Nephron progenitor cell (in vitro differentiated cells): ENCODE measurements at regions not wholly inside any gene's neighbourhood (a gene's known extent, or its start where the extent isn't known, plus 50 kb on each side); places are given as distances from the start of the nearest gene placed in this dataset.

Source experiments
- DNase-seq: peaks from one replicate; pipeline ENCODE4 v3.0.0; 2021
- H3K27ac Mint-ChIP-seq: 2 replicates; pipeline ENCODE4 v1.8.0; 2021; ENCODE audit warnings: mild to moderate bottlenecking, moderate library complexity, mixed read lengths
- H3K27me3 Mint-ChIP-seq: 2 replicates; pipeline ENCODE4 v1.8.0; 2021; ENCODE audit warnings: mild to moderate bottlenecking, low read depth, mixed read lengths; ENCODE audit not compliant: poor library complexity
- H3K36me3 Mint-ChIP-seq: 2 replicates; pipeline ENCODE4 v1.8.0; 2021; ENCODE audit warnings: low read depth, mixed read lengths
- H3K4me1 Mint-ChIP-seq: 2 replicates; pipeline ENCODE4 v1.8.0; 2021; ENCODE audit warnings: mixed read lengths
- H3K4me3 Mint-ChIP-seq: 2 replicates; pipeline ENCODE4 v1.8.0; 2021; ENCODE audit warnings: mild to moderate bottlenecking, moderate library complexity, mixed read lengths
- H3K9me3 Mint-ChIP-seq: 2 replicates; pipeline ENCODE4 v1.8.0; 2021; ENCODE audit warnings: mild to moderate bottlenecking, moderate library complexity, mixed read lengths
- TF ChIP-seq, protein P1 (sequence below): fragments of 200-600 bp; sonication (generic); IDR thresholded peaks from 2 replicates; pipeline ENCODE4 v1.5.0; 2021; ENCODE audit warnings: antibody characterized with exemption

DNA sequence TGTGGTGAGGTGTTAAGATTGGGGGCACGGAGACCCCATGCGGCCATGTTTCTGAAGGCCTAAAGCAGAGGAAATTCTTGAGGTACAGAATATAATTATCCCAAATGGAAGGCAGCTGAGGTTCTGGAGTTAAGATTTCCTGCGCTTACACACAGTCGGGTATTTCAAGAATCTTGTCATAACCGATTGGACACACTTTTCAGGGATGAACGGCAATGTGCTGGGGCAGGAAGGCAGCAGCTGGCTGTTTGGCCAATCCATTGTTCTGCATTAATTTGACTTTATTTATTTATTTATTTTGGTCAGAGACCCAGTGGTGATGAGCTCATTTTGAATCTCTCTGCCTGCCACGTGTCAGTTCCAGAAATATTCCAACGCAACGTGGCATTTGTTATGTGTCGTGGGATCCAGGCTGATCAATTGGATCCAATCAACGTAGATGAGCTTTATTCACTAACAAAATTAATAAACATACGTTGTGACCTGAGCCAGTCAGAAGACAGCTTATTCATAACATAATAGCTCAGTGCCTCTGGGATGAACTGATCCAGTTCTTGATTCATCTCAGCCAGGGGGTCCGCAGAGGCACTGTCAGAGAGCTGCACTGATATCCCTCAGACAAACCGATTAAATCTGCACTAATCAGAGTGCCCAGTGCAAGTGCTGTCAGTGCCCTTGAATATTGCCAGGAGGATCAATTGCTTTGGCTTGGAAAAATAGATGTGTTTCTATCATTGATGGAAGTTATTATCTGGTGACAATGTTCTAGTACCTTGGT lies 181.0 kb downstream of the KTN1 start:
- no peak for DNase-seq
- H3K4me1 Mint-ChIP-seq, result peaks cover 36% of the 10 kb centered on the region
- H3K9me3 Mint-ChIP-seq, result peaks cover 14% of the 10 kb centered on the region
- no peak overlapping the region for H3K27ac Mint-ChIP-seq
- peaks cover 9% of the 10 kb centered on the region for H3K27me3 Mint-ChIP-seq
- H3K4me3 Mint-ChIP-seq, result no peak overlapping the region
- H3K36me3 Mint-ChIP-seq, result no peaks in the 10 kb centered on the region
- TF ChIP-seq, protein P1, sequence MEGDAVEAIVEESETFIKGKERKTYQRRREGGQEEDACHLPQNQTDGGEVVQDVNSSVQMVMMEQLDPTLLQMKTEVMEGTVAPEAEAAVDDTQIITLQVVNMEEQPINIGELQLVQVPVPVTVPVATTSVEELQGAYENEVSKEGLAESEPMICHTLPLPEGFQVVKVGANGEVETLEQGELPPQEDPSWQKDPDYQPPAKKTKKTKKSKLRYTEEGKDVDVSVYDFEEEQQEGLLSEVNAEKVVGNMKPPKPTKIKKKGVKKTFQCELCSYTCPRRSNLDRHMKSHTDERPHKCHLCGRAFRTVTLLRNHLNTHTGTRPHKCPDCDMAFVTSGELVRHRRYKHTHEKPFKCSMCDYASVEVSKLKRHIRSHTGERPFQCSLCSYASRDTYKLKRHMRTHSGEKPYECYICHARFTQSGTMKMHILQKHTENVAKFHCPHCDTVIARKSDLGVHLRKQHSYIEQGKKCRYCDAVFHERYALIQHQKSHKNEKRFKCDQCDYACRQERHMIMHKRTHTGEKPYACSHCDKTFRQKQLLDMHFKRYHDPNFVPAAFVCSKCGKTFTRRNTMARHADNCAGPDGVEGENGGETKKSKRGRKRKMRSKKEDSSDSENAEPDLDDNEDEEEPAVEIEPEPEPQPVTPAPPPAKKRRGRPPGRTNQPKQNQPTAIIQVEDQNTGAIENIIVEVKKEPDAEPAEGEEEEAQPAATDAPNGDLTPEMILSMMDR, result no peak

DNA sequence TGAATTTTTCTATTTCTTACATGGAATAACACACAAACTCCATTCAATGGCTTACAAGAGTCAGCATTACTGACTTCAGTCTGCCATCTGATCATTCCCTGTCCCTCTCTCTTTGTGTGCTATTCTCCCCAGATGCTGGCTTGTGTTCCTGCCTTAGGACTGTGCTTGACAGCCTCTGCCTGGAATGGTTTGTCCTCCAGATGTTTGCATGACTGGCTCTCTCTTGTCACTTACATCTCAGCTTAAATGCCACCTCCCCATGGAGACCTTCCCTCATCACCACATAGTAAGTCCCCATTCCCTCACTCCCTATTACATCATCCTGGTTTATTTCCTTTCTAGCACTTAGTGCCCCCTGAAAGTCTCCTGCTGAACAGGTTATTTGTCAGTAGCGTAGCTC lies 181.6 kb downstream of the KTN1 start:
- peaks cover 9% of the 10 kb centered on the region for H3K27me3 Mint-ChIP-seq
- H3K9me3 Mint-ChIP-seq, result peaks cover 14% of the 10 kb centered on the region
- TF ChIP-seq, protein P1, result no peak
- no peak overlapping the region for H3K4me3 Mint-ChIP-seq
- peaks cover 36% of the 10 kb centered on the region for H3K4me1 Mint-ChIP-seq
- no peaks in the 10 kb centered on the region for H3K36me3 Mint-ChIP-seq
- no peak for DNase-seq
- no peak overlapping the region for H3K27ac Mint-ChIP-seq

DNA sequence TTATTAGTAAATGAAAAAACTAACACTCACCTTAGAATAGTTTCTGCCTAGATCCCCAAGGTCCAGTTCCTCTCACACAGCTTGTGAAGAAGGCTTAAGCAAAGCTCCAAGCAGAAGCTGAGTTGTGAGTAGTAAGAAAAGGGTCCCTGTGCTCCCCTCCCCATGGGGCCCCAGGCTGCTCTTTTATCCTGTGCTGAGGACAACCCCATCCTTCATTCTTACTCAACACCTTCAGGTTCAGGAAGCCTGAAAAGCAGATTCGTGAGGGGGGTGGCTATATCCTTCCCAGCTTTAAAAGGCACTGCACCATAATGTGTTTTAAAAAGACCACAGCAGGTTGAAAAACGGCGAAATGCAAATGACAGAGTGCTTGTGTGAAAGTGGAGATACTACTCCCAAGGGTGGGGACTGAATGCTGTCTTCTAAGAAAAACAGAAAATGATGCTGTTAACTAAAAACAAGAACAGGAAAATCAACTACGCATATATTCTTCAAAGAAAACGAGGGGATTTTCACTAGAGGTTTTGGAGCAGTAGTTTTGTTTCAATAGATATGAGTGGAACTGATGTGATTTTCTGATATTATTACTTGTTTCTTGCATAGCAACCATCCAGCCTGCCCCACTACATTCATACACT lies 182.7 kb downstream of the KTN1 start:
- no peak for DNase-seq
- peaks cover 35% of the 10 kb centered on the region for H3K4me1 Mint-ChIP-seq
- TF ChIP-seq, protein P1, result no peak
- peaks cover 6% of the 10 kb centered on the region for H3K27me3 Mint-ChIP-seq
- H3K4me3 Mint-ChIP-seq, result no peak overlapping the region
- H3K9me3 Mint-ChIP-seq, result peaks cover 14% of the 10 kb centered on the region
- H3K27ac Mint-ChIP-seq, result no peak overlapping the region
- no peaks in the 10 kb centered on the region for H3K36me3 Mint-ChIP-seq

DNA sequence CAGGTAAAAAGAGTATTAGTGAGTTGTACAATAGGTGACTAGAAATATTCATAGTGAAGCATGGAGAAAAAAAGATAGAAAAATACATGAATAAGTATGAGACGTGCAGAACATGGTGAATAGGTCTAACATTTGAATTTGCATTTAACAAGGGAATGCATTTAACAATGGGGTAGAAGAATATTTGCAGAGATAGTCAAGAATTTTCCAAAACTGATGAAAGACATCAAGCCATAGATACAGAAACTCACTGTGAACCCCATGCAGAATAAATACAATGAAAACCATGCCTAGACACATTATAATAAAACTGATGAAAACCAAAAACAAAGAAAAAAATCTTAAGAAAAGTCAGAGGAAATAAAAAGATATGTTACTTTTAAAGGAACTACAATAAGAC lies 184.8 kb downstream of the KTN1 start:
- TF ChIP-seq, protein P1, result no peak
- H3K4me1 Mint-ChIP-seq, result peaks cover 17% of the 10 kb centered on the region
- no peak overlapping the region for H3K27ac Mint-ChIP-seq
- peaks cover 11% of the 10 kb centered on the region for H3K27me3 Mint-ChIP-seq
- DNase-seq, result no peak
- H3K36me3 Mint-ChIP-seq, result no peaks in the 10 kb centered on the region
- H3K4me3 Mint-ChIP-seq, result no peak overlapping the region
- peaks cover 14% of the 10 kb centered on the region for H3K9me3 Mint-ChIP-seq

GRCh38 chr14:55766071-55766470 lies 186.1 kb downstream of the KTN1 start:
- H3K9me3 Mint-ChIP-seq, result peaks cover 14% of the 10 kb centered on the region
- TF ChIP-seq, protein P1, result no peak
- H3K36me3 Mint-ChIP-seq, result no peaks in the 10 kb centered on the region
- peaks cover 17% of the 10 kb centered on the region for H3K4me1 Mint-ChIP-seq
- H3K27me3 Mint-ChIP-seq, result peaks cover 16% of the 10 kb centered on the region
- DNase-seq, result no peak
- no peak overlapping the region for H3K27ac Mint-ChIP-seq
- no peak overlapping the region for H3K4me3 Mint-ChIP-seq
